Endodermal cell (in vitro differentiated cells): ENCODE measurements at regions not wholly inside any gene's neighbourhood (a gene's known extent, or its start where the extent isn't known, plus 50 kb on each side); places are given as distances from the start of the nearest gene placed in this dataset.
A peak's percentile ranks its signal among the peaks of the same experiment; 100 is the strongest.

Source experiments
- DNase-seq: peaks from one replicate; pipeline ENCODE4 v3.0.0-alpha.2; 2017
- H3K27ac ChIP-seq: 2 replicates; pipeline ENCODE4 v1.5.1; 2013; ENCODE audit warnings: mild to moderate bottlenecking, low read depth, low read length, moderate library complexity
- H3K27me3 ChIP-seq: 2 replicates; pipeline ENCODE4 v1.6.1; 2013; ENCODE audit warnings: mild to moderate bottlenecking, low read length, moderate library complexity; ENCODE audit not compliant: insufficient read depth, control insufficient read depth, poor library complexity, severe bottlenecking
- H3K36me3 ChIP-seq: 2 replicates; pipeline ENCODE4 v1.7.0; 2013; ENCODE audit warnings: mild to moderate bottlenecking, low read length, moderate library complexity; ENCODE audit not compliant: control insufficient read depth, insufficient read depth
- H3K4me1 ChIP-seq: one replicate; pipeline ENCODE4 v1.7.0; 2013; ENCODE audit warnings: low read length; ENCODE audit not compliant: control insufficient read depth, insufficient read depth
- H3K4me3 ChIP-seq: 2 replicates; pipeline ENCODE4 v1.5.1; 2013; ENCODE audit warnings: mild to moderate bottlenecking, low read length, moderate library complexity
- H3K9ac ChIP-seq: 2 replicates; pipeline ENCODE4 v1.6.1; 2013; ENCODE audit warnings: mild to moderate bottlenecking, low read length, moderate library complexity; ENCODE audit not compliant: poor library complexity, severe bottlenecking; ENCODE audit errors: extremely low read depth
- H3K9me3 ChIP-seq: 2 replicates; pipeline ENCODE4 v1.6.1; 2013; ENCODE audit warnings: mild to moderate bottlenecking, low read length, moderate library complexity; ENCODE audit not compliant: control insufficient read depth
- H3K27ac Mint-ChIP-seq: 2 replicates; pipeline ENCODE4 v1.8.0; 2020; ENCODE audit warnings: mixed read lengths
- H3K27me3 Mint-ChIP-seq: 2 replicates; pipeline ENCODE4 v1.8.0; 2021; ENCODE audit warnings: mild to moderate bottlenecking, mixed read lengths; ENCODE audit not compliant: insufficient read depth
- H3K36me3 Mint-ChIP-seq: 2 replicates; pipeline ENCODE4 v1.8.0; 2020; ENCODE audit warnings: low read depth, mixed read lengths
- H3K4me1 Mint-ChIP-seq: 2 replicates; pipeline ENCODE4 v1.8.0; 2020; ENCODE audit warnings: mixed read lengths
- H3K4me3 Mint-ChIP-seq: 2 replicates; pipeline ENCODE4 v1.8.0; 2020; ENCODE audit warnings: mild to moderate bottlenecking, moderate library complexity, mixed read lengths
- H3K9me3 Mint-ChIP-seq: 2 replicates; pipeline ENCODE4 v1.8.0; 2020; ENCODE audit warnings: mild to moderate bottlenecking, mixed read lengths
- CTCF ChIP-seq: fragments of 200-600 bp; sonication (generic); conservative IDR thresholded peaks from 2 replicates; pipeline ENCODE4 v1.5.0; 2021; ENCODE audit warnings: antibody characterized with exemption, mild to moderate bottlenecking
- WGBS, 2 experiments: methylation state at CpG; one replicate each; pipeline versions ENCODE4 v1.1.5 to v1.1.7; 2013; ENCODE audit warnings: missing lambda C conversion rate in 2 of 2, mixed read lengths in 1 of 2; ENCODE audit not compliant: insufficient coverage in 1 of 2, insufficient read length in 1 of 2; 5-methylcytosine and 5-hydroxymethylcytosine counted together

GRCh38 chr7:68697796-68698280, 900.4 kb upstream of the AUTS2 start:
- no peak overlapping the region for H3K4me3 ChIP-seq
- H3K36me3 Mint-ChIP-seq, result peaks cover 3% of the 10 kb centered on the region
- H3K4me3 Mint-ChIP-seq, result no peak overlapping the region
- H3K4me1 Mint-ChIP-seq, result peaks cover 6% of the 10 kb centered on the region
- peak overlapping the region; percentile 16 for H3K27ac ChIP-seq
- H3K4me1 ChIP-seq, result no peaks in the 10 kb centered on the region
- H3K27ac Mint-ChIP-seq, result no peak overlapping the region
- no peaks in the 10 kb centered on the region for H3K36me3 ChIP-seq
- no peak for TF ChIP-seq CTCF
- 74 to 95% methylated on average over 3 to 7 of the region's 7 CpGs for WGBS, 2 experiments
- peaks cover 27% of the 10 kb centered on the region for H3K9me3 Mint-ChIP-seq
- no peaks in the 10 kb centered on the region for H3K27me3 ChIP-seq
- DNase-seq, result no peak
- H3K9me3 ChIP-seq, result peaks cover 19% of the 10 kb centered on the region
- peaks cover 13% of the 10 kb centered on the region for H3K27me3 Mint-ChIP-seq
- no peak overlapping the region for H3K9ac ChIP-seq

GRCh38 chr7:68699090-68699711, 899.1 kb upstream of the AUTS2 start:
- no peak overlapping the region for H3K4me3 ChIP-seq
- H3K36me3 ChIP-seq, result no peaks in the 10 kb centered on the region
- TF ChIP-seq CTCF, result no peak
- no peak overlapping the region for H3K9ac ChIP-seq
- Mint-ChIP-seq H3K4me1 (peaks cover 6% of the 10 kb centered on the region), H3K36me3 (no peaks in the 10 kb centered on the region), H3K9me3 (peaks cover 15% of the 10 kb centered on the region), H3K27ac (no peak overlapping the region), H3K27me3 (peaks cover 13% of the 10 kb centered on the region), H3K4me3 (no peak overlapping the region)
- no peaks in the 10 kb centered on the region for H3K4me1 ChIP-seq
- no peak for DNase-seq
- no peak overlapping the region for H3K27ac ChIP-seq
- 63 to 69% methylated on average over 3 to 6 of the region's 6 CpGs for WGBS, 2 experiments
- H3K9me3 ChIP-seq, result peaks cover 11% of the 10 kb centered on the region
- H3K27me3 ChIP-seq, result no peaks in the 10 kb centered on the region

GRCh38 chr7:68700414-68700813, 897.9 kb upstream of the AUTS2 start:
- H3K36me3 ChIP-seq, result no peaks in the 10 kb centered on the region
- H3K4me1 ChIP-seq, result no peaks in the 10 kb centered on the region
- H3K27me3 ChIP-seq, result no peaks in the 10 kb centered on the region
- DNase-seq, result no peak
- H3K9me3 ChIP-seq, result peaks cover 4% of the 10 kb centered on the region
- Mint-ChIP-seq H3K36me3 (no peaks in the 10 kb centered on the region), H3K27ac (no peak overlapping the region), H3K9me3 (peaks cover 8% of the 10 kb centered on the region), H3K4me3 (no peak overlapping the region), H3K4me1 (peaks cover 6% of the 10 kb centered on the region), H3K27me3 (peaks cover 9% of the 10 kb centered on the region)
- no peak for TF ChIP-seq CTCF
- 87% methylated on average over 3 of the region's 3 CpGs; no CpG with 5 or more reads in 1 of the 2 experiments for WGBS, 2 experiments
- H3K4me3 ChIP-seq, result no peak overlapping the region
- H3K27ac ChIP-seq, result no peak overlapping the region
- no peak overlapping the region for H3K9ac ChIP-seq
